Activated T-cell treated with anti-CD3 and anti-CD28 coated beads, Interleukin-2, amount 50 U/mL, for 72 hours (primary cell): ENCODE measurements at regions not wholly inside any gene's neighbourhood (a gene's known extent, or its start where the extent isn't known, plus 50 kb on each side); places are given as distances from the start of the nearest gene placed in this dataset.
"Not testable (repeated sequence)": the region's sequence is repeated elsewhere in the genome, so short reads cannot be mapped to it uniquely, and the experiment has no call there.

Experiments
- ATAC-seq, 2 donors: fragments of 150-1000 bp; cut with Tn5 transposase; replicated peaks in 1 of 2; 2 replicates each; pipeline ENCODE4 v1.10.0; 2021; ENCODE audit warnings: moderate library complexity in 2 of 2, mild to moderate bottlenecking in 1 of 2
- DNase-seq, 2 donors: peaks; one replicate each; pipeline ENCODE4 v3.0.0; 2021 to 2022; ENCODE audit warnings: mixed read lengths in 1 of 2
- H3K27ac Mint-ChIP-seq: one replicate; pipeline ENCODE4 v1.8.0; 2022; ENCODE audit warnings: mild to moderate bottlenecking, moderate library complexity, mixed read lengths
- H3K27me3 Mint-ChIP-seq: one replicate; pipeline ENCODE4 v1.8.0; 2022; ENCODE audit warnings: low read depth, mixed read lengths
- H3K36me3 Mint-ChIP-seq, 2 donors: one replicate each; pipeline ENCODE4 v1.8.0; 2022; ENCODE audit warnings: mixed read lengths in 2 of 2, mild to moderate bottlenecking in 1 of 2; ENCODE audit not compliant: insufficient read depth in 2 of 2
- H3K4me1 Mint-ChIP-seq: one replicate; pipeline ENCODE4 v1.8.0; 2022; ENCODE audit warnings: low read depth, mixed read lengths
- H3K4me3 Mint-ChIP-seq, 2 donors: one replicate each; pipeline ENCODE4 v1.8.0; 2022; ENCODE audit warnings: mild to moderate bottlenecking in 2 of 2, mixed read lengths in 2 of 2, moderate library complexity in 2 of 2
- H3K9me3 Mint-ChIP-seq, 2 donors: one replicate each; pipeline ENCODE4 v1.8.0; 2022; ENCODE audit warnings: mixed read lengths in 2 of 2

GRCh38 chr1:98575955-98576354, 85.6 kb upstream of the SNX7 start:
- H3K27me3 Mint-ChIP-seq = no peaks in the 10 kb centered on the region
- H3K36me3 Mint-ChIP-seq = no peaks in the 10 kb centered on the region
- no peak for DNase-seq
- no peaks in the 10 kb centered on the region for H3K4me1 Mint-ChIP-seq
- no peak overlapping the region for H3K27ac Mint-ChIP-seq
- no peak for ATAC-seq
- no peak overlapping the region for H3K4me3 Mint-ChIP-seq
- H3K9me3 Mint-ChIP-seq = peaks cover 0 to 1% of the 10 kb centered on the region in 2 donors

- DNase-seq = no peak
- no peak for ATAC-seq
- peaks cover 5 to 7% of the 10 kb centered on the region in 2 donors for H3K9me3 Mint-ChIP-seq
- H3K4me3 Mint-ChIP-seq = no peak overlapping the region
- H3K36me3 Mint-ChIP-seq = no peaks in the 10 kb centered on the region
- H3K4me1 Mint-ChIP-seq = no peaks in the 10 kb centered on the region
- H3K27me3 Mint-ChIP-seq = no peaks in the 10 kb centered on the region
- H3K27ac Mint-ChIP-seq = no peak overlapping the region
These were observed 95.6 kb upstream of the SNX7 start for GRCh38 chr1:98565951-98566350.

- no peaks in the 10 kb centered on the region for H3K4me1 Mint-ChIP-seq
- H3K9me3 Mint-ChIP-seq = peaks cover 3 to 5% of the 10 kb centered on the region in 2 donors
- H3K27me3 Mint-ChIP-seq = no peaks in the 10 kb centered on the region
- no peak overlapping the region for H3K27ac Mint-ChIP-seq
- DNase-seq = no peak
- H3K4me3 Mint-ChIP-seq = no peak overlapping the region
- no peak for ATAC-seq
- H3K36me3 Mint-ChIP-seq = no peaks in the 10 kb centered on the region
These were observed 102.2 kb upstream of the SNX7 start for GRCh38 chr1:98559291-98559690.

GRCh38 chr1:98557895-98558294, 103.6 kb upstream of the SNX7 start:
- H3K27ac Mint-ChIP-seq = no peak overlapping the region
- H3K4me1 Mint-ChIP-seq = no peaks in the 10 kb centered on the region

GRCh38 chr1:98556521-98557158, 104.9 kb upstream of the SNX7 start:
- no peak for ATAC-seq
- Mint-ChIP-seq H3K36me3 (no peaks in the 10 kb centered on the region), H3K4me1 (no peaks in the 10 kb centered on the region), H3K27ac (no peak overlapping the region), H3K27me3 (no peaks in the 10 kb centered on the region), H3K4me3 (no peak overlapping the region), H3K9me3 (no peaks in the 10 kb centered on the region)
- DNase-seq = no peak

More at GRCh38 chr1:98557895-98558294, 103.6 kb upstream of the SNX7 start:
- H3K36me3 Mint-ChIP-seq = no peaks in the 10 kb centered on the region
- peaks cover 0 to 5% of the 10 kb centered on the region in 2 donors for H3K9me3 Mint-ChIP-seq
- no peaks in the 10 kb centered on the region for H3K27me3 Mint-ChIP-seq
- no peak for ATAC-seq
- H3K4me3 Mint-ChIP-seq = no peak overlapping the region
- DNase-seq = no peak

GRCh38 chr1:98555814-98556213, 105.7 kb upstream of the SNX7 start:
- Mint-ChIP-seq H3K9me3 (peaks cover 2 to 3% of the 10 kb centered on the region in 2 donors), H3K4me1 (no peaks in the 10 kb centered on the region), H3K27ac (no peak overlapping the region), H3K27me3 (no peaks in the 10 kb centered on the region), H3K4me3 (no peak overlapping the region), H3K36me3 (no peaks in the 10 kb centered on the region)
- ATAC-seq (no peak), DNase-seq (no peak)

- DNase-seq, H3K27me3 Mint-ChIP-seq, H3K9me3 Mint-ChIP-seq, H3K4me1 Mint-ChIP-seq, H3K27ac Mint-ChIP-seq, ATAC-seq, H3K36me3 Mint-ChIP-seq, H3K4me3 Mint-ChIP-seq: not testable (repeated sequence)
These were observed 108.9 kb upstream of the SNX7 start for GRCh38 chr1:98552576-98553074.

- Mint-ChIP-seq H3K4me3 (no peak overlapping the region), H3K4me1 (no peaks in the 10 kb centered on the region), H3K36me3 (no peaks in the 10 kb centered on the region), H3K27ac (no peak overlapping the region), H3K9me3 (peaks cover 2 to 5% of the 10 kb centered on the region in 2 donors), H3K27me3 (no peaks in the 10 kb centered on the region)
- ATAC-seq (no peak), DNase-seq (no peak)
These were observed 111.4 kb upstream of the SNX7 start for GRCh38 chr1:98550076-98550475.

GRCh38 chr1:98546319-98546718, 115.2 kb upstream of the SNX7 start:
- ATAC-seq (no peak), DNase-seq (no peak)
- no peak overlapping the region for H3K4me3 Mint-ChIP-seq
- H3K27me3 Mint-ChIP-seq = no peaks in the 10 kb centered on the region
- no peak overlapping the region for H3K27ac Mint-ChIP-seq
- H3K36me3 Mint-ChIP-seq = no peaks in the 10 kb centered on the region
- peaks cover under 1 to 3% of the 10 kb centered on the region in 2 donors for H3K9me3 Mint-ChIP-seq
- H3K4me1 Mint-ChIP-seq = no peaks in the 10 kb centered on the region

GRCh38 chr1:98538106-98538505, 123.4 kb upstream of the SNX7 start:
- ATAC-seq (no peak), DNase-seq (no peak)
- H3K27ac Mint-ChIP-seq = no peak overlapping the region
- H3K36me3 Mint-ChIP-seq = no peaks in the 10 kb centered on the region
- H3K27me3 Mint-ChIP-seq = no peaks in the 10 kb centered on the region
- H3K9me3 Mint-ChIP-seq = peaks cover 4 to 5% of the 10 kb centered on the region in 2 donors
- H3K4me1 Mint-ChIP-seq = no peaks in the 10 kb centered on the region
- no peak overlapping the region for H3K4me3 Mint-ChIP-seq

- H3K36me3 Mint-ChIP-seq = peaks cover 3% of the 10 kb centered on the region in 2 donors
- no peak overlapping the region for H3K4me3 Mint-ChIP-seq
- ATAC-seq = no peak
- H3K9me3 Mint-ChIP-seq = peaks cover 7 to 12% of the 10 kb centered on the region in 2 donors
- H3K4me1 Mint-ChIP-seq = no peaks in the 10 kb centered on the region
- H3K27ac Mint-ChIP-seq = no peak overlapping the region
- DNase-seq = no peak
- H3K27me3 Mint-ChIP-seq = no peaks in the 10 kb centered on the region
These were observed 138.3 kb upstream of the SNX7 start for GRCh38 chr1:98523256-98523655.

- Mint-ChIP-seq H3K27ac (no peak overlapping the region), H3K9me3 (peaks cover 11% of the 10 kb centered on the region in 2 donors), H3K4me1 (no peaks in the 10 kb centered on the region), H3K36me3 (peaks cover 2 to 3% of the 10 kb centered on the region in 2 donors), H3K4me3 (no peak overlapping the region), H3K27me3 (no peaks in the 10 kb centered on the region)
- no peak for ATAC-seq
- DNase-seq = no peak
These were observed 145.2 kb upstream of the SNX7 start for GRCh38 chr1:98516306-98516705.

- ATAC-seq (no peak), DNase-seq (no peak)
- no peaks in the 10 kb centered on the region for H3K27me3 Mint-ChIP-seq
- no peak overlapping the region for H3K27ac Mint-ChIP-seq
- peaks cover 11 to 13% of the 10 kb centered on the region in 2 donors for H3K9me3 Mint-ChIP-seq
- H3K4me3 Mint-ChIP-seq = no peak overlapping the region
- peaks cover 2 to 3% of the 10 kb centered on the region in 2 donors for H3K36me3 Mint-ChIP-seq
- H3K4me1 Mint-ChIP-seq = no peaks in the 10 kb centered on the region
These were observed 145.8 kb upstream of the SNX7 start for GRCh38 chr1:98515744-98516143.

- H3K27me3 Mint-ChIP-seq, DNase-seq, ATAC-seq, H3K9me3 Mint-ChIP-seq, H3K27ac Mint-ChIP-seq, H3K36me3 Mint-ChIP-seq, H3K4me3 Mint-ChIP-seq, H3K4me1 Mint-ChIP-seq: not testable (repeated sequence)
These were observed 149.3 kb upstream of the SNX7 start for GRCh38 chr1:98512216-98512615.
